ENCODE measurements at regions not wholly inside any gene's neighbourhood (a gene's known extent, or its start where the extent isn't known, plus 50 kb on each side); places are given as distances from the start of the nearest gene placed in this dataset.
"Not testable (repeated sequence)": the region's sequence is repeated elsewhere in the genome, so short reads cannot be mapped to it uniquely, and the experiment has no call there.

GRCh38 chr6:6749702-6750491 is 161.4 kb downstream of the LY86 start:
- DNase-seq: peak; percentile 36 to 55

- no peak for DNase-seq
These were observed 162.2 kb downstream of the LY86 start for GRCh38 chr6:6750594-6751265.

- no peak for DNase-seq
These were observed 162.7 kb downstream of the LY86 start for GRCh38 chr6:6751266-6751596.

- peak; percentile 24 to 34 for DNase-seq
These were observed 163.1 kb downstream of the LY86 start for GRCh38 chr6:6751619-6752023.

- no peak for DNase-seq
These were observed 163.6 kb downstream of the LY86 start for GRCh38 chr6:6752129-6752528.

- no peak for DNase-seq
These were observed 164.8 kb downstream of the LY86 start for GRCh38 chr6:6753301-6753700.

GRCh38 chr6:6756526-6756925 is 168.0 kb downstream of the LY86 start:
- DNase-seq: no peak

GRCh38 chr6:6758546-6758914 is 170.0 kb downstream of the LY86 start:
- DNase-seq: no peak

- DNase-seq: no peak
These were observed 170.6 kb downstream of the LY86 start for GRCh38 chr6:6758915-6759654.

- DNase-seq: no peak
These were observed 171.5 kb downstream of the LY86 start for GRCh38 chr6:6760002-6760401.

- not testable (repeated sequence) for DNase-seq
These were observed 174.0 kb downstream of the LY86 start for GRCh38 chr6:6762566-6762965.

GRCh38 chr6:6764764-6765434 is 176.4 kb downstream of the LY86 start:
- DNase-seq: no peak

GRCh38 chr6:6766230-6766905 is 177.8 kb downstream of the LY86 start:
- no peak for DNase-seq

- no peak for DNase-seq
These were observed 180.9 kb downstream of the LY86 start for GRCh38 chr6:6769466-6769865.

GRCh38 chr6:6771224-6771945 is 182.9 kb downstream of the LY86 start:
- DNase-seq: no peak

GRCh38 chr6:6771964-6772363 is 183.4 kb downstream of the LY86 start:
- no peak for DNase-seq

GRCh38 chr6:6772751-6773150 is 184.2 kb downstream of the LY86 start:
- no peak for DNase-seq

- no peak for DNase-seq
These were observed 186.6 kb downstream of the LY86 start for GRCh38 chr6:6775074-6775473.

GRCh38 chr6:6780231-6780630 is 191.7 kb downstream of the LY86 start:
- no peak for DNase-seq

GRCh38 chr6:6781172-6781872 is 192.8 kb downstream of the LY86 start:
- DNase-seq: no peak

- DNase-seq: no peak
These were observed 193.3 kb downstream of the LY86 start for GRCh38 chr6:6781873-6782227.

GRCh38 chr6:6783721-6784120 is 195.2 kb downstream of the LY86 start:
- DNase-seq: no peak

Measured in stimulated activated CD4-positive, alpha-beta T cell treated with anti-CD3 and anti-CD28 coated beads, Interleukin-2, amount 100 ng/mL, for 24 hours (primary cell).